ENCODE measurements at regions not wholly inside any gene's neighbourhood (a gene's known extent, or its start where the extent isn't known, plus 50 kb on each side); places are given as distances from the start of the nearest gene placed in this dataset.

DNA sequence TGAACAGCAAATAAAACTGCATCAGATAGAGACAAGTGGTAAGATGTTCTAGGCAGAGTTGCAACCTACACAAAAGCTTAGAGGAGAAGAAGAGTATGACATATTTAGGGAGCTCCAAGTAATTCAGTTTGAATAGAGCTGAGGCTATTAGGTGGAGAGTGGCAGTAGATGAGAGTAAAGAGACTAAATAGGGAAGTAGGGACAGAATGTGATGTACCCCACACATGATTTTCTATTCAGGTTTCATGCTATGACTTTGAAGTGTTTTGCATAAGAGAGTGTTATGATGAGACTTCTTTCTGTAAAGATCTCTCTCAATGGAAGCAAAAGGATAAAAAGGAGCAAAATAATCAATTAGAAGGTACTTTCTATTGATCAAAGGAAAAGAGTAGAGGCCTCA lies 206.8 kb upstream of the ERBB4 start:
- TF ChIP-seq MYC (IDR thresholded peaks at IDR 0.05; ENCODE audit: low read depth, low read length), result no peak
- TF ChIP-seq, protein P1, sequence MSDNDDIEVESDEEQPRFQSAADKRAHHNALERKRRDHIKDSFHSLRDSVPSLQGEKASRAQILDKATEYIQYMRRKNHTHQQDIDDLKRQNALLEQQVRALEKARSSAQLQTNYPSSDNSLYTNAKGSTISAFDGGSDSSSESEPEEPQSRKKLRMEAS (IDR thresholded peaks at IDR 0.05; ENCODE audit: insufficient read depth, insufficient read length), result no peak
- no TSS peak for BruUV-seq (replicated peaks)
- POLR2A ChIA-PET, result no interaction called here

DNA sequence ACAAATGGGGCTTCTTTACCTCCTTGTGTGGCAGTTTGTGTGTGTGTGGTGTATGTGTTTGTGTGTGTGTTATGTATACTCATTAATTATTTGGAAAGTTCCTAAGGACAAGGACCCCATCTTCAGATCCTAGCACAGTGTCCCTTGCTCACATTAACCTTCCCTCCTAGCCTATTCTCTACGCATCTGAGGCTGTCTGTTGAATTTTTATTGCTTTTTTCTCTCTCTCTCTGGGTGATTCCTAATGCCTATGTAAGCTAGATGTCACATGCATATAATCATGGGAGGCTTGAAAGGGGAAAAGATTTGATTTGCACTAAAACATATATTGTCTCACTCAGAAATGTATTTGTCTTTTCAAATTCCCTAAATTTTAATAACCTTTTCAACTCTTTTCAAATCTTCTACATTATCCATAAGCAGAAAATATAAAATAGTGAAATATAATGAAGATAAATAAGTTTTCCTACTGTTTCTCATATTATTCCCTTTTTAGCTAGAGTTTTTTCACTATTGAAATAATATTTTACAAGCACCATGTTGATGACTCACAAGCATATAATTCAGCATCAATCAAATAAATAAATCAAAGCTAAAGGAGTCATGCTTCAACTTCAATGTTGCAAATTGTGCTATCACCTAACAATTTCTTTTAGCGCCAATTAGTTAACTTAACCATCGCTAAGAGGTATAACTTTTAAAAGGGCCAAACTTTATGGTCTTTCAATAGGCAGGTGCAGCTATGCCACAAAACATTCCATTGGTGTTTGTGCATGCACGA lies 199.0 kb upstream of the ERBB4 start:
- FAIRE-seq (no peak), DNase-seq (ENCODE audit: low read depth, low spot score) (no peak)
- no peaks in the 10 kb centered on the region for H3K9me3 ChIP-seq (replicated peaks; ENCODE audit: control insufficient read depth, insufficient read depth, low read length)
- ChIA-PET CTCF (interaction anchor here (1.8 kb wide), 1 partner anchor 40 kb away, joined by 4 read pairs; no protein-coding TSS in a partner anchor), POLR2A (no interaction called here)
- no peaks in the 10 kb centered on the region for H3K4me1 ChIP-seq (ENCODE audit: control insufficient read depth, extremely low read depth, insufficient read depth, low read length)
- H3K4me3 ChIP-seq (replicated peaks in 1 of 3; ENCODE audit: insufficient read depth in 1 of 3, low read depth in 1 of 3, low read length in 3 of 3), result no peak overlapping the region
- intact Hi-C loops (cut with micrococcal nuclease), result no loop called here
- no peaks in the 10 kb centered on the region for H3K9me1 ChIP-seq (replicated peaks; ENCODE audit: control insufficient read depth, extremely low read depth, insufficient read depth, low read length)
- dilution Hi-C loops (cut with MboI; ENCODE audit: extremely low pct_ligation_motif_present, low sequenced_read_pairs), result no loop called here
- BruUV-seq (replicated peaks), result no TSS peak
- no peaks in the 10 kb centered on the region for H4K20me1 ChIP-seq (replicated peaks; ENCODE audit: control insufficient read depth, extremely low read depth, insufficient read depth, low read length)
- TF ChIP-seq POLR2AphosphoS5 (IDR thresholded peaks at IDR 0.05; ENCODE audit: insufficient read depth, low read depth, low read length) (no peak), JUN (IDR thresholded peaks at IDR 0.05; ENCODE audit: borderline replicate concordance, insufficient read depth, insufficient read length, low read depth) (no peak)
- TF ChIP-seq, protein P2, sequence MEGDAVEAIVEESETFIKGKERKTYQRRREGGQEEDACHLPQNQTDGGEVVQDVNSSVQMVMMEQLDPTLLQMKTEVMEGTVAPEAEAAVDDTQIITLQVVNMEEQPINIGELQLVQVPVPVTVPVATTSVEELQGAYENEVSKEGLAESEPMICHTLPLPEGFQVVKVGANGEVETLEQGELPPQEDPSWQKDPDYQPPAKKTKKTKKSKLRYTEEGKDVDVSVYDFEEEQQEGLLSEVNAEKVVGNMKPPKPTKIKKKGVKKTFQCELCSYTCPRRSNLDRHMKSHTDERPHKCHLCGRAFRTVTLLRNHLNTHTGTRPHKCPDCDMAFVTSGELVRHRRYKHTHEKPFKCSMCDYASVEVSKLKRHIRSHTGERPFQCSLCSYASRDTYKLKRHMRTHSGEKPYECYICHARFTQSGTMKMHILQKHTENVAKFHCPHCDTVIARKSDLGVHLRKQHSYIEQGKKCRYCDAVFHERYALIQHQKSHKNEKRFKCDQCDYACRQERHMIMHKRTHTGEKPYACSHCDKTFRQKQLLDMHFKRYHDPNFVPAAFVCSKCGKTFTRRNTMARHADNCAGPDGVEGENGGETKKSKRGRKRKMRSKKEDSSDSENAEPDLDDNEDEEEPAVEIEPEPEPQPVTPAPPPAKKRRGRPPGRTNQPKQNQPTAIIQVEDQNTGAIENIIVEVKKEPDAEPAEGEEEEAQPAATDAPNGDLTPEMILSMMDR (IDR thresholded peaks at IDR 0.05; ENCODE audit: extremely low read depth in 1 of 2, insufficient read depth in 1 of 2, low read depth in 1 of 2, low read length in 2 of 2), result no peak
- no peak overlapping the region for H3K27ac ChIP-seq (ENCODE audit: insufficient read depth, low read depth, low read length)
- H3K9ac ChIP-seq (replicated peaks; ENCODE audit: extremely low read depth, insufficient read depth, low read length), result no peak overlapping the region
- no peak overlapping the region for H3K4me2 ChIP-seq (ENCODE audit: insufficient read depth, low read length)
- no peaks in the 10 kb centered on the region for H3K36me3 ChIP-seq (ENCODE audit: control insufficient read depth in 2 of 2, extremely low read depth in 1 of 2, insufficient read depth in 2 of 2, low read length in 2 of 2)
- no peaks in the 10 kb centered on the region for H3K79me2 ChIP-seq (ENCODE audit: control insufficient read depth, insufficient read depth, low read length)
- H2AFZ ChIP-seq (ENCODE audit: low read depth, low read length), result no peak overlapping the region
- no peaks in the 10 kb centered on the region for H3K27me3 ChIP-seq (ENCODE audit: control insufficient read depth in 2 of 2, insufficient read depth in 2 of 2, low read length in 2 of 2)

More for the DNA sequence above, 206.8 kb upstream of the ERBB4 start:
- CTCF ChIA-PET, result no interaction called here
- Histone ChIP-seq H3K9me1 (replicated peaks; ENCODE audit: control insufficient read depth, extremely low read depth, insufficient read depth, low read length) (no peaks in the 10 kb centered on the region), H3K9ac (replicated peaks; ENCODE audit: extremely low read depth, insufficient read depth, low read length) (no peak overlapping the region), H3K9me3 (replicated peaks; ENCODE audit: control insufficient read depth, insufficient read depth, low read length) (no peaks in the 10 kb centered on the region), H4K20me1 (replicated peaks; ENCODE audit: control insufficient read depth, extremely low read depth, insufficient read depth, low read length) (no peaks in the 10 kb centered on the region), H3K4me3 (replicated peaks in 1 of 3; ENCODE audit: insufficient read depth in 1 of 3, low read depth in 1 of 3, low read length in 3 of 3) (no peak overlapping the region), H3K27ac (ENCODE audit: insufficient read depth, low read depth, low read length) (no peak overlapping the region), H3K4me2 (ENCODE audit: insufficient read depth, low read length) (no peak overlapping the region), H2AFZ (ENCODE audit: low read depth, low read length) (no peak overlapping the region), H3K27me3 (ENCODE audit: control insufficient read depth in 2 of 2, insufficient read depth in 2 of 2, low read length in 2 of 2) (no peaks in the 10 kb centered on the region), H3K36me3 (ENCODE audit: control insufficient read depth in 2 of 2, extremely low read depth in 1 of 2, insufficient read depth in 2 of 2, low read length in 2 of 2) (no peaks in the 10 kb centered on the region), H3K79me2 (ENCODE audit: control insufficient read depth, insufficient read depth, low read length) (no peaks in the 10 kb centered on the region), H3K4me1 (ENCODE audit: control insufficient read depth, extremely low read depth, insufficient read depth, low read length) (no peaks in the 10 kb centered on the region)
- no peak for DNase-seq (ENCODE audit: low read depth, low spot score)
- dilution Hi-C loops (cut with MboI; ENCODE audit: extremely low pct_ligation_motif_present, low sequenced_read_pairs) (no loop called here), intact Hi-C loops (cut with micrococcal nuclease) (no loop called here)
- FAIRE-seq, result no peak
